ENCODE measurements at regions not wholly inside any gene's neighbourhood (a gene's known extent, or its start where the extent isn't known, plus 50 kb on each side); places are given as distances from the start of the nearest gene placed in this dataset.

GRCh38 chr5:157912621-157913325 is 53.8 kb upstream of the CLINT1 start:
- TF ChIP-seq CTCF (conservative IDR thresholded peaks at IDR 0.05; ENCODE audit: low read depth, low read length) (no peak), EZH2phosphoT487 (IDR thresholded peaks at IDR 0.05; ENCODE audit: borderline replicate concordance, low read length) (no peak)

All from PC-3 (cell line).